Activated CD4-positive, alpha-beta T cell treated with anti-CD3 and anti-CD28 coated beads for 36 hours (primary cell): ENCODE measurements at regions not wholly inside any gene's neighbourhood (a gene's known extent, or its start where the extent isn't known, plus 50 kb on each side); places are given as distances from the start of the nearest gene placed in this dataset.
"Not testable (repeated sequence)": the region's sequence is repeated elsewhere in the genome, so short reads cannot be mapped to it uniquely, and the experiment has no call there.

Source experiments
- ATAC-seq: fragments of 200-7000 bp; cut with Tn5 transposase; one replicate; pipeline ENCODE4 v1.10.0; 2021; ENCODE audit warnings: mild to moderate bottlenecking, moderate library complexity
- CTCF ChIA-PET: fragments of 350-600 bp; sonication (Branson Sonifier 250); formaldehyde crosslinking; loops from one replicate; lab custom pipeline; 2021; ENCODE audit warnings: antibody characterized with exemption; lab: Charles Lee
- POLR2A ChIA-PET: fragments of 350-600 bp; sonication (Branson Sonifier 250); formaldehyde crosslinking; loops from one replicate; lab custom pipeline; 2021; ENCODE audit warnings: antibody characterized with exemption, inconsistent platforms; lab: Charles Lee
- DNase-seq: peaks from one replicate; pipeline ENCODE4 v3.0.0-alpha.2; 2020
- H3K27ac Mint-ChIP-seq: one replicate; pipeline ENCODE4 v1.8.0; 2021; ENCODE audit warnings: mixed read lengths
- H3K27me3 Mint-ChIP-seq: one replicate; pipeline ENCODE4 v1.8.0; 2021; ENCODE audit warnings: mixed read lengths
- H3K36me3 Mint-ChIP-seq: one replicate; pipeline ENCODE4 v1.8.0; 2021; ENCODE audit warnings: low read depth, mixed read lengths
- H3K4me1 Mint-ChIP-seq: one replicate; pipeline ENCODE4 v1.8.0; 2021; ENCODE audit warnings: mixed read lengths
- H3K4me3 Mint-ChIP-seq: one replicate; pipeline ENCODE4 v1.8.0; 2021; ENCODE audit warnings: mild to moderate bottlenecking, moderate library complexity, mixed read lengths
- H3K9me3 Mint-ChIP-seq: one replicate; pipeline ENCODE4 v1.8.0; 2021; ENCODE audit warnings: low read depth, mixed read lengths
- intact Hi-C, 2 experiments: fragments of 100-400 bp; cut with DNase I in 1 of 2; cut with micrococcal nuclease in 1 of 2; formaldehyde crosslinking; loops; one replicate each; pipeline versions ENCODE4 v1.14.2 to v1.15.1; 2022 to 2024; cut with DNase I, micrococcal nuclease

DNA sequence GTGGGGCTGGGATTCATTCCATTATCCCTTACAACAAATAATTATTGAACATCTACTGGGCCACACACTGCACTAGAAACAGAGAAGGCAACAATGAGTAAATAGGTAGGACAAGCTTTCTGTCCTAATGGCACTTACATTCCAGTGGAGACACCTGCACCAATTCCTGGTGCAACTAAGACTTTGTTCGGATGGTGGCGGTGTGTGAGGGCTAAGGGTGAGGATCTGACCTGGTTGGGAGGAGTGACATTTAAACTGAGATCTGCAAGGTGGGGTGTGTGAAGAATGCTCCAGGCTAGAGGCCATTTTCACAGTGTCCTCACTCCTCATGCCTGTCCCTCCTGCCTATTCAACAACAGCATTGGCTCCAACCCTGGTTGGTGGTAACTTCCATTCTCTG, 510.0 kb downstream of the XYLT1 start:
- POLR2A ChIA-PET = no interaction called here
- H3K27me3 Mint-ChIP-seq = no peaks in the 10 kb centered on the region
- H3K9me3 Mint-ChIP-seq = peaks cover 5% of the 10 kb centered on the region
- CTCF ChIA-PET = no interaction called here
- DNase-seq (no peak), ATAC-seq (no peak)
- no peak overlapping the region for H3K27ac Mint-ChIP-seq
- H3K4me3 Mint-ChIP-seq = no peak overlapping the region
- no peaks in the 10 kb centered on the region for H3K36me3 Mint-ChIP-seq
- no peaks in the 10 kb centered on the region for H3K4me1 Mint-ChIP-seq
- intact Hi-C loops = no loop called here

DNA sequence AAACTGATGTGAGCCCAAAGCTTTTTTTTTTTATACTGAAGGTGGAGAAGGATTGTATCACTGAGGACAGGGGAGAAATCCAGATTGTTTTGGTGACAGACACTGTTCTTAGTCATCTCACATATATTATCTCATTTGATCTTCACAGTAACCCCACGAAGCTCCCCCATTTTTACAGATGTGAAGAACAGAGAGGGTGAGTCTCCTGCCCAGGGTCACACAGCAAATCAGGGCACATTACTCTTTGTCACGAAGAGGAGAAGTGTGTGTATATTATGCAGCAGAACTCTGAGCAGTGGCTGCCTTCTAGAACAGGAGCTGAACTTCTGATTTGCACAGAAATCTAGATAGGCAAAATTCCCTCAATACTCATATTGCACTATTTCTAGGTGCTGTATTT, 504.3 kb downstream of the XYLT1 start:
- no peaks in the 10 kb centered on the region for H3K4me1 Mint-ChIP-seq
- H3K27ac Mint-ChIP-seq = no peak overlapping the region
- no peak for DNase-seq
- CTCF ChIA-PET = no interaction called here
- no peak for ATAC-seq
- intact Hi-C loops = no loop called here
- no peak overlapping the region for H3K4me3 Mint-ChIP-seq
- H3K9me3 Mint-ChIP-seq = peaks cover 7% of the 10 kb centered on the region
- POLR2A ChIA-PET = no interaction called here
- no peaks in the 10 kb centered on the region for H3K36me3 Mint-ChIP-seq
- no peaks in the 10 kb centered on the region for H3K27me3 Mint-ChIP-seq

DNA sequence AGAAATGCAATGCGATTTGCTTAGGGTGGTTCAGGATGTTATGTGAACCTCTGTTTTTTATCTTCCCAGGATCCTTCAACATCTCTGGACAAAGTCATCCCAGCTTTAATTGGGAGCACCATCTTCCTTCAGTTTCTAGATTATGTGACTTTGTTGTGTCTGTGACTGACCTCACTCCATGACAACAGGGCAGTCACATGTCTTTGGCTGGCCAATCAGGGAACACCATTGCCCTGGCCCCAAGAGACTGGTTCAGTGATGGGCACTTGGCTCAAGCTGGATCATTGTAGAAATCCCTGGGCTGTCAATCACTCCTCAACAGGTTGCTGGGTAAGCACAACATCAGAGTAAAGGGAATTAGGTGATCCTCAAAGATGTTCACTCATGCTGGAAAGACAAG, 499.7 kb downstream of the XYLT1 start:
- H3K27me3 Mint-ChIP-seq = no peaks in the 10 kb centered on the region
- POLR2A ChIA-PET = no interaction called here
- no peak overlapping the region for H3K27ac Mint-ChIP-seq
- peaks cover 2% of the 10 kb centered on the region for H3K9me3 Mint-ChIP-seq
- CTCF ChIA-PET = no interaction called here
- H3K4me3 Mint-ChIP-seq = no peak overlapping the region
- intact Hi-C loops = no loop called here
- DNase-seq (no peak), ATAC-seq (no peak)
- H3K4me1 Mint-ChIP-seq = no peaks in the 10 kb centered on the region
- no peaks in the 10 kb centered on the region for H3K36me3 Mint-ChIP-seq

GRCh38 chr16:16972831-16973230, 497.9 kb downstream of the XYLT1 start:
- POLR2A ChIA-PET = no interaction called here
- Mint-ChIP-seq H3K27me3 (no peaks in the 10 kb centered on the region), H3K27ac (no peak overlapping the region), H3K4me1 (no peaks in the 10 kb centered on the region), H3K36me3 (no peaks in the 10 kb centered on the region), H3K4me3 (no peak overlapping the region), H3K9me3 (peaks cover 2% of the 10 kb centered on the region)
- CTCF ChIA-PET = no interaction called here
- ATAC-seq (no peak), DNase-seq (no peak)
- intact Hi-C loops = no loop called here

DNA sequence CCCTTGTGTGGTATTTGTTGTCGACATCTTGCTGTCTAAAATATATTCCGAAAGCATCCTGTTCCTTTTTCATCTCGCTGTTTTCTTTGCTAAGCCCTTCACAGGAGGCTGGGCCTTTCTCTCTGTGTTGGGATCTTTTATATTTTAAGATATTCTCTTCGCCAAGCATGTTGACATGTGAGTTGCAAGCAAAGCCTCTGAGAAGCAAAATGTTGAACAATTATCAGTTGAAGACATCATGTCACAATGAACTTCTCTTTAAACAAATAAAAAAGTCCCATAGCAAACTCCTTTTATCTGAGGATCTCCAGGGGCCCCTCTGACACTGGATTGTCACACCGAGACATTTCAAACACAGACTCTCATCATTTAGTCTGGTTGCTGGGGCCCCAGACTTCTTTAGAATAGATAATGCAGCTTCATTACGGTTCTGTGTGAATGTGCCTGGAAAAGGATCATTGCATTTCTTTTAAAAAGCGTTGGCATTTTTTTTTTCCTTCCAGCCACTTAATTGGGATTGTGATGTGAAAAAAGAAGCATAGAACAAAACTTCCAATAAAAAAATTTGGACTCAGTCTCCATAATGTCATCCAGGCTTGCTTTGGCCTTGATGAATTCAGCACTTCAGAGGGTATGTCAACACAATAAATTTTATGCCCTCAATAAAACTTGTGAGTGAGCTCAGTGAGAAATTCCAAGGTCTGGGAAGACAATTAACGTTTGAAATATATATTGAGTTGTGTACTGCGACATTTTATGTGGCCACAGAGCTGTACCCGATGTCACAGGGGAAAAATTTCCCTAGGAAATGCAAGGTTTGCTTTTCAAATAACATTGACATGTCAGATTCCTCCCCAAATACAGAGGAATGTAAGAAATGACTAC, 496.8 kb downstream of the XYLT1 start:
- ATAC-seq = no peak
- Mint-ChIP-seq H3K36me3 (no peaks in the 10 kb centered on the region), H3K27me3 (no peaks in the 10 kb centered on the region), H3K27ac (no peak overlapping the region), H3K4me3 (no peak overlapping the region), H3K9me3 (peaks cover 2% of the 10 kb centered on the region), H3K4me1 (no peaks in the 10 kb centered on the region)
- intact Hi-C loops = no loop called here
- DNase-seq = no peak
- CTCF ChIA-PET = no interaction called here
- POLR2A ChIA-PET = no interaction called here

DNA sequence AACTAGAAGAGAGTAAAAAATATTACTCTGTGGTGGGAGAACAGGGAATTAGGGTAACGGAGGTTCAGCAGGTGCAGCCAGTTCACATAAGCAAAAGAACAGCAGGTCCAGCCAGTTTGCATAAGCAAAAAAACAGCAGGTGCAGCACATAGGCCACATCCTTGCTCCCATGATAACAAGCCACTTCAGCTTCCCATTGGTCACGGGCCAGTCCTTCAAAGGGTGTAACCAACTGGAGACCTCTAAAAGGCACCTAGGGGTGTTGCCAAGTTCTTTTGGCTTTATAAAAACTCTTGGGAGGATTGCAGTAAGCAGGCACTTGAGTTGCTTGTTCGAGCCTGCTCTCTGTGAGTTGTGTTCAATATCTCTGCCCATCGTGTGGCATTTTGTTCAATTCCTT, 488.1 kb downstream of the XYLT1 start:
- no peak overlapping the region for H3K4me3 Mint-ChIP-seq
- no peaks in the 10 kb centered on the region for H3K9me3 Mint-ChIP-seq
- no peak overlapping the region for H3K27ac Mint-ChIP-seq
- ChIA-PET CTCF (no interaction called here), POLR2A (no interaction called here)
- H3K36me3 Mint-ChIP-seq = no peaks in the 10 kb centered on the region
- DNase-seq = no peak
- H3K27me3 Mint-ChIP-seq = no peaks in the 10 kb centered on the region
- no peak for ATAC-seq
- no peaks in the 10 kb centered on the region for H3K4me1 Mint-ChIP-seq
- intact Hi-C loops = no loop called here

DNA sequence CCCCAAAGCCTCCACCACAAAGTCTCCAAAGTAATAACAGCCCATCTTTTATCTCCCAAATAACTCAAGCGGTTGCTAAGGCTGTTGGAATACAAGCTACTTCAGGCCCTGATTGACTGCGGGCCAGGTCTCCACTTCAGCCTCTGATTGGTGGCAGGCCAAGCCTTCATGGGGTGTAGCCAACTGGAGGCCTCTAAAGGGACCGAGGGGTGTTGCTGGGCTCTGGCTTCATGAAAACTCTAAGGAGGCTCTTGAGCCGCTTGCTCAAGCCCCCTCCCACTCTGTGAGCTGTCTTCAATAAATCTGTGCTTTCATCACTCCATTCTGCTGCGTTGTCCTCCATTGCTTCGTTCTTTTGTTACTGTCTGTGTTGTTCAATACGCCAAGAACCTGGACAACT, 487.2 kb downstream of the XYLT1 start:
- POLR2A ChIA-PET = no interaction called here
- no peaks in the 10 kb centered on the region for H3K27me3 Mint-ChIP-seq
- CTCF ChIA-PET = no interaction called here
- DNase-seq (no peak), ATAC-seq (no peak)
- no peaks in the 10 kb centered on the region for H3K9me3 Mint-ChIP-seq
- H3K27ac Mint-ChIP-seq = no peak overlapping the region
- H3K4me3 Mint-ChIP-seq = no peak overlapping the region
- H3K4me1 Mint-ChIP-seq = no peaks in the 10 kb centered on the region
- intact Hi-C loops = no loop called here
- H3K36me3 Mint-ChIP-seq = no peaks in the 10 kb centered on the region

DNA sequence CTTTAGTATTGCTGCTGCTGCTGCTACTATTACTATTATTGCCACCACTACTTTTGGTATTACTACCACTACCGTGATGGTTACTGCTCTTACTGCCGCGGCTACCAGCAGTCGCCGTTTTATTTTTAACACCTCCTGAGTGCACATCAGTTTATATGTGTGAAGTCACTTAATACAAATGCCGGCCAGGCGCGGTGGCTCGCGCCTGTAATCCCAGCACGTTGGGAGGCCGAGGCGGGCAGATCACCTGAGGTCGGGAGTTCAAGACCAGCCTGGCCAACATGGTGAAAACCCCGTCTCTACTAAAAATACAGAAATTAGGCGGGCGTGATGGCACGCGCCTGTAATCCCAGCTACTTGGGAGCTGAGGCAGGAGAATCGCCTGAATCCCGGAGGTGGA, 486.7 kb downstream of the XYLT1 start:
- H3K27me3 Mint-ChIP-seq, intact Hi-C loops, H3K9me3 Mint-ChIP-seq, ATAC-seq, H3K27ac Mint-ChIP-seq, DNase-seq, H3K36me3 Mint-ChIP-seq, H3K4me1 Mint-ChIP-seq, POLR2A ChIA-PET, CTCF ChIA-PET, H3K4me3 Mint-ChIP-seq: not testable (repeated sequence)

- Mint-ChIP-seq H3K36me3 (no peaks in the 10 kb centered on the region), H3K27me3 (no peaks in the 10 kb centered on the region), H3K4me1 (no peaks in the 10 kb centered on the region), H3K9me3 (no peaks in the 10 kb centered on the region), H3K4me3 (no peak overlapping the region), H3K27ac (no peak overlapping the region)
- intact Hi-C loops = no loop called here
- DNase-seq = no peak
- CTCF ChIA-PET = interaction anchor here (0.6 kb wide), 2 partner anchors 14 to 650 kb away, joined by 3 read pairs; no protein-coding TSS in a partner anchor
- POLR2A ChIA-PET = no interaction called here
- ATAC-seq = no peak
These were observed 485.1 kb downstream of the XYLT1 start for GRCh38 chr16:16985707-16986106.

DNA sequence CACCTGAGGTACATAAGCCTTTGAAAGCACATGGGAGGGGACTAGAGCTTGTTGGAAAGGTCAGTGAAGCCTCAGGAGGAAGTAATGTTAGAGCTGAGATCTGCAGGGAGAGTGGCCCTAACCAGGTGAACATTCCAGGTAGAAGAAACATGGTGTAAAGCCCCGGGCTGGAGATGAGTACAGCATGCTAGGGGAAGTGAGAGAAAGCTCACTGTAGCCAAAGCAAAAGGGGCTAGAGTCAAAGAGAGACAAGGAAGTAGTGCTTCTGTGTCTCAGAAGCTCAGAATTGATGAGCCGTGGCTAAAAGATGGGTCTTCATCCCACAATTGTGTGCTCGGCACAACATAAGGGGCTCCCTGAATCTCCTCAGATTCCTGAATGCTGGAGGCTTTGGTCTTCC, 481.8 kb downstream of the XYLT1 start:
- H3K27me3 Mint-ChIP-seq = no peaks in the 10 kb centered on the region
- ChIA-PET CTCF (interaction anchor here (0.7 kb wide), 1 partner anchor 566 kb away, joined by 3 read pairs; no protein-coding TSS in a partner anchor), POLR2A (interaction anchor here (0.6 kb wide), 1 partner anchor 1801 kb away, joined by 3 read pairs; the partner anchor contains the start of gene RPS15A)
- intact Hi-C loops = no loop called here
- H3K9me3 Mint-ChIP-seq = no peaks in the 10 kb centered on the region
- H3K36me3 Mint-ChIP-seq = no peaks in the 10 kb centered on the region
- no peak overlapping the region for H3K27ac Mint-ChIP-seq
- peaks cover 12% of the 10 kb centered on the region for H3K4me1 Mint-ChIP-seq
- ATAC-seq (no peak), DNase-seq (no peak)
- H3K4me3 Mint-ChIP-seq = no peak overlapping the region

DNA sequence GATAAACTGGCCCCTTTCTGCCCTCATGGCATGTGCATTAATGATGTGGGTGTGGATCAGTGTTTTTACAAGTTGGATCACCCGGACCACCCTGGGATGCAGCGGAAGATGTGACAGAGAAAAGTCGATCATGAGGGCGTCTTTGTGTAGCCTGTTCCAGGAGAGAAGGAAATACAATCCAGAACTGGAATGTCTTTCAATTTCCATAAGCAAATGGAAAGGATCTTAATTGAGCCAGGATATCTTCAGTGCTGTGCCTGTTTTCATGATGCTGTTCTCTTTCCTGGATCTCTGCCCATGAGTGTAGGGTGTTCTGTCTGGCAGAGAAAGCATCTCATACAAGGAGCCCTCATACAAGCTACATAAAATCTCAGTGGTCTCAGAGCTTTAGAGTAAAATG, 481.4 kb downstream of the XYLT1 start:
- no peaks in the 10 kb centered on the region for H3K9me3 Mint-ChIP-seq
- H3K4me3 Mint-ChIP-seq = no peak overlapping the region
- no peaks in the 10 kb centered on the region for H3K36me3 Mint-ChIP-seq
- ChIA-PET POLR2A (interaction anchor here (0.6 kb wide), 1 partner anchor 1801 kb away, joined by 3 read pairs; the partner anchor contains the start of gene RPS15A), CTCF (interaction anchor here (0.7 kb wide), 1 partner anchor 565 kb away, joined by 3 read pairs; no protein-coding TSS in a partner anchor)
- ATAC-seq (no peak), DNase-seq (no peak)
- peaks cover 15% of the 10 kb centered on the region for H3K4me1 Mint-ChIP-seq
- no peak overlapping the region for H3K27ac Mint-ChIP-seq
- H3K27me3 Mint-ChIP-seq = no peaks in the 10 kb centered on the region
- intact Hi-C loops = no loop called here

- no peaks in the 10 kb centered on the region for H3K9me3 Mint-ChIP-seq
- H3K4me3 Mint-ChIP-seq = no peak overlapping the region
- ATAC-seq (no peak), DNase-seq (no peak)
- no peak overlapping the region for H3K27ac Mint-ChIP-seq
- H3K4me1 Mint-ChIP-seq = peaks cover 20% of the 10 kb centered on the region
- POLR2A ChIA-PET = no interaction called here
- CTCF ChIA-PET = no interaction called here
- no peaks in the 10 kb centered on the region for H3K27me3 Mint-ChIP-seq
- no peaks in the 10 kb centered on the region for H3K36me3 Mint-ChIP-seq
- intact Hi-C loops = no loop called here
These were observed 479.0 kb downstream of the XYLT1 start for GRCh38 chr16:16991711-16992110.
